ENCODE measurements at regions not wholly inside any gene's neighbourhood (a gene's known extent, or its start where the extent isn't known, plus 50 kb on each side); places are given as distances from the start of the nearest gene placed in this dataset.

GRCh38 chr1:115893545-115893944 lies 52.6 kb upstream of the NHLH2 start:
- Mint-ChIP-seq H3K4me3 (no peak overlapping the region), H3K4me1 (ENCODE audit: low read depth) (no peaks in the 10 kb centered on the region), H3K36me3 (ENCODE audit: low read depth) (no peaks in the 10 kb centered on the region), H3K27ac (no peak overlapping the region), H3K9me3 (ENCODE audit: insufficient read depth) (no peaks in the 10 kb centered on the region), H3K27me3 (ENCODE audit: low read depth) (peaks cover 15% of the 10 kb centered on the region)
- ChIA-PET CTCF (no interaction called here), POLR2A (no interaction called here)
- DNase-seq (no peak), ATAC-seq (no peak)

- peaks cover 2% of the 10 kb centered on the region for H3K4me1 Mint-ChIP-seq (ENCODE audit: low read depth)
- H3K27ac Mint-ChIP-seq, result no peak overlapping the region
- ATAC-seq (no peak), DNase-seq (no peak)
- CTCF ChIA-PET, result no interaction called here
- POLR2A ChIA-PET, result no interaction called here
- H3K27me3 Mint-ChIP-seq (ENCODE audit: low read depth), result peaks cover 11% of the 10 kb centered on the region
- H3K9me3 Mint-ChIP-seq (ENCODE audit: insufficient read depth), result no peaks in the 10 kb centered on the region
- no peaks in the 10 kb centered on the region for H3K36me3 Mint-ChIP-seq (ENCODE audit: low read depth)
- H3K4me3 Mint-ChIP-seq, result no peak overlapping the region
Measured at GRCh38 chr1:115898020-115898419, 57.1 kb upstream of the NHLH2 start.

GRCh38 chr1:115900856-115901255 lies 59.9 kb upstream of the NHLH2 start:
- CTCF ChIA-PET, result interaction anchor here (1.1 kb wide), 1 partner anchor 93 kb away, joined by 3 read pairs; no protein-coding TSS in a partner anchor
- H3K36me3 Mint-ChIP-seq (ENCODE audit: low read depth), result no peaks in the 10 kb centered on the region
- H3K4me3 Mint-ChIP-seq, result no peak overlapping the region
- H3K9me3 Mint-ChIP-seq (ENCODE audit: insufficient read depth), result no peaks in the 10 kb centered on the region
- peaks cover 17% of the 10 kb centered on the region for H3K27me3 Mint-ChIP-seq (ENCODE audit: low read depth)
- no peak for ATAC-seq
- H3K27ac Mint-ChIP-seq, result no peak overlapping the region
- H3K4me1 Mint-ChIP-seq (ENCODE audit: low read depth), result peaks cover 2% of the 10 kb centered on the region
- POLR2A ChIA-PET, result no interaction called here
- DNase-seq, result no peak

DNA sequence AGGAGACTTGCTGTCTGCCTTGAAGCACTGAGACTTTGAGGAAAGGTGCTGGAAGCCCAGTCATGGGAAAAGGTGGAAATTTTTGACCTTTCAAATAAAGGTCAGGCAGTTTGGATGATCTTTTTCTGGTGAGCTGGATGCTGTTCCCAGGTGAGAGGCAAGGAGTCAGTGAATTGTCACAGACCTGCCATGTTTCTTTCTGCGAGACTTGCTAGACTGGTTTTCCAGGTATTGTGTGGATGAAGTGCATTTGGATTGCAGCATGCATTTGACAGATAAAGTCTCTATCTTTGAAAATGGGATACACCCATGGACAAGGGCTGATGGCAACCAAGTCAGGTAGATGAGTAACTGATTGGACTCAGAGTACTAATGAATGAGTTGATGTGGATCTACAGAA lies 65.7 kb upstream of the NHLH2 start:
- Mint-ChIP-seq H3K4me3 (no peak overlapping the region), H3K27me3 (ENCODE audit: low read depth) (peaks cover 6% of the 10 kb centered on the region), H3K36me3 (ENCODE audit: low read depth) (no peaks in the 10 kb centered on the region), H3K27ac (no peak overlapping the region), H3K4me1 (ENCODE audit: low read depth) (no peaks in the 10 kb centered on the region), H3K9me3 (ENCODE audit: insufficient read depth) (no peaks in the 10 kb centered on the region)
- no peak for DNase-seq
- ChIA-PET POLR2A (no interaction called here), CTCF (no interaction called here)
- no peak for ATAC-seq

- H3K4me3 Mint-ChIP-seq, result no peak overlapping the region
- no peaks in the 10 kb centered on the region for H3K4me1 Mint-ChIP-seq (ENCODE audit: low read depth)
- H3K9me3 Mint-ChIP-seq (ENCODE audit: insufficient read depth), result no peaks in the 10 kb centered on the region
- H3K27ac Mint-ChIP-seq, result no peak overlapping the region
- ATAC-seq (no peak), DNase-seq (no peak)
- peaks cover 6% of the 10 kb centered on the region for H3K27me3 Mint-ChIP-seq (ENCODE audit: low read depth)
- POLR2A ChIA-PET, result no interaction called here
- CTCF ChIA-PET, result no interaction called here
- no peaks in the 10 kb centered on the region for H3K36me3 Mint-ChIP-seq (ENCODE audit: low read depth)
Measured at GRCh38 chr1:115907092-115907491, 66.2 kb upstream of the NHLH2 start.

- POLR2A ChIA-PET, result no interaction called here
- CTCF ChIA-PET, result no interaction called here
- no peak overlapping the region for H3K4me3 Mint-ChIP-seq
- H3K27ac Mint-ChIP-seq, result no peak overlapping the region
- no peaks in the 10 kb centered on the region for H3K9me3 Mint-ChIP-seq (ENCODE audit: insufficient read depth)
- peaks cover 6% of the 10 kb centered on the region for H3K27me3 Mint-ChIP-seq (ENCODE audit: low read depth)
- DNase-seq (no peak), ATAC-seq (no peak)
- H3K36me3 Mint-ChIP-seq (ENCODE audit: low read depth), result no peaks in the 10 kb centered on the region
- no peaks in the 10 kb centered on the region for H3K4me1 Mint-ChIP-seq (ENCODE audit: low read depth)
Measured at GRCh38 chr1:115908565-115909274, 67.6 kb upstream of the SLC22A15 start.

DNA sequence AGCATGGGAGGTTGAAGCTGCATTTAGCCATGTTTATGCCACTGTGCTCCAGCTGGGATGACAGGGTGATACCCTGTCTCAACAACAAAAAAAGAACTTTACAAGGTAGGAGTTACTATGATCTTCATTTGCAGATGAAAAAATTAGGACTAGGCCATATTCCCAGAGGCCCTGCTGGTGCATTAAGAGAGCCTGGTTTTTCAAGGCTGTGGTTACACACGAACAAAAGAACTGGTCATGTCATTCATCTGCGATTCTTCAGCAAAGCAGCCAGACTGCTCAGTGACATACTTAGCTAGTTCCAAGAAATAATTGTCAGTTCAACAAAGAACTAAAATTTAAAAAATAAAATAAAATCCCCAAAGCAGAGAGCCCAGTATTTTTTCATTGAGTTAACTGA lies 66.1 kb upstream of the SLC22A15 start:
- Mint-ChIP-seq H3K27me3 (ENCODE audit: low read depth) (peaks cover 8% of the 10 kb centered on the region), H3K9me3 (ENCODE audit: insufficient read depth) (no peaks in the 10 kb centered on the region)
- CTCF ChIA-PET, result no interaction called here

DNA sequence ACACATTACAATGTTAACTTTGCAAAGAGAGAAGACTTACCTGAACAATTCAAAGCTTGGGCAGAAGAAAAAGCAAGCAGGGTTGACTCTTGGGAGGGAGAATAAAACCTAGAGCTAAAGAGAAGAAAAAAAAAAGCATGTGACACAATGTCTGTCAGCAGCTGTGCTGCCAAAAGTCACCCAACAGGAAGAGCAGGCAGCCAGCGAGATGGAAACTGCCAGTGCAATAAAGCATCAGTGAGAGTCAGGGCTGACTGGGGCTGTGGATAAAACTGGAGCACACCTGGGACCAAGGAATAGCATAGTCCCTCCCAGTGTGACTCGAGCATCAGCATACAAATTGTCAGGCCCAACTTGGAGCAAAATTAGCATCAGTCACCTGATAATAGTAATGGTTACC lies 65.0 kb upstream of the SLC22A15 start:
- ChIA-PET CTCF (no interaction called here), POLR2A (no interaction called here)
- Mint-ChIP-seq H3K27ac (no peak overlapping the region), H3K4me3 (no peak overlapping the region), H3K36me3 (ENCODE audit: low read depth) (no peaks in the 10 kb centered on the region), H3K27me3 (ENCODE audit: low read depth) (peaks cover 2% of the 10 kb centered on the region), H3K4me1 (ENCODE audit: low read depth) (no peaks in the 10 kb centered on the region), H3K9me3 (ENCODE audit: insufficient read depth) (no peaks in the 10 kb centered on the region)
- no peak for DNase-seq
- ATAC-seq, result no peak

More for the DNA sequence above, 66.1 kb upstream of the SLC22A15 start:
- POLR2A ChIA-PET, result interaction anchor here (0.6 kb wide), 1 partner anchor 28 kb away, joined by 4 read pairs; no protein-coding TSS in a partner anchor
- Mint-ChIP-seq H3K4me3 (no peak overlapping the region), H3K27ac (no peak overlapping the region), H3K36me3 (ENCODE audit: low read depth) (no peaks in the 10 kb centered on the region), H3K4me1 (ENCODE audit: low read depth) (no peaks in the 10 kb centered on the region)
- DNase-seq (no peak), ATAC-seq (no peak)

- no peaks in the 10 kb centered on the region for H3K4me1 Mint-ChIP-seq (ENCODE audit: low read depth)
- H3K4me3 Mint-ChIP-seq, result no peak overlapping the region
- no peak for ATAC-seq
- no peaks in the 10 kb centered on the region for H3K9me3 Mint-ChIP-seq (ENCODE audit: insufficient read depth)
- POLR2A ChIA-PET, result interaction anchor here (0.6 kb wide), 1 partner anchor 153 kb away, joined by 3 read pairs; no protein-coding TSS in a partner anchor
- no peaks in the 10 kb centered on the region for H3K36me3 Mint-ChIP-seq (ENCODE audit: low read depth)
- no peak overlapping the region for H3K27ac Mint-ChIP-seq
- CTCF ChIA-PET, result no interaction called here
- DNase-seq, result no peak
- peaks cover 2% of the 10 kb centered on the region for H3K27me3 Mint-ChIP-seq (ENCODE audit: low read depth)
Measured at GRCh38 chr1:115912116-115912515, 64.2 kb upstream of the SLC22A15 start.

DNA sequence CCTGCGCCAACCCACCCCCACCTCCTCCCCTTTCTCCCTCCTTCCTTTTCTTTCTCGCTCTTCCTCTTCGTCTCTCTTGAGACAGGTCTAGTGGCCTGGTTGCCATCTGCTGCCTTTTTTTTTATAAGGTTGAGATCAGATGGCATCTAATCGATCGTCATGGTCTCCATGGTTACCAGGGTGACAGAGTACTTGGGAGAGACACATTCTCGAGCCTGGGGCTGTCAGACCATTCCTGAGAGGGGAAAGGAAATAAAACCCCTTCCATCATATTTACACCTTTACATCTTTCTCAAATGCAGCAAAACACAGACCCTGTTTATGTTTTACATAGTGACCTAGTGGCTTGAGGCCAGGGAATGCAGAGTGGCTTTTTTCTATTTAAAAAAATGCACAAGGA lies 53.5 kb upstream of the SLC22A15 start:
- Mint-ChIP-seq H3K36me3 (ENCODE audit: low read depth) (no peaks in the 10 kb centered on the region), H3K27ac (no peak overlapping the region), H3K4me3 (no peak overlapping the region), H3K27me3 (ENCODE audit: low read depth) (peaks cover 16% of the 10 kb centered on the region), H3K4me1 (ENCODE audit: low read depth) (peaks cover 6% of the 10 kb centered on the region), H3K9me3 (ENCODE audit: insufficient read depth) (no peaks in the 10 kb centered on the region)
- CTCF ChIA-PET, result no interaction called here
- POLR2A ChIA-PET, result interaction anchor here (0.6 kb wide), 1 partner anchor 1061 kb away, joined by 3 read pairs; no protein-coding TSS in a partner anchor
- DNase-seq, result no peak
- ATAC-seq, result no peak

- Mint-ChIP-seq H3K27ac (no peak overlapping the region), H3K4me3 (no peak overlapping the region), H3K4me1 (ENCODE audit: low read depth) (peaks cover 6% of the 10 kb centered on the region), H3K36me3 (ENCODE audit: low read depth) (no peaks in the 10 kb centered on the region), H3K27me3 (ENCODE audit: low read depth) (peaks cover 17% of the 10 kb centered on the region), H3K9me3 (ENCODE audit: insufficient read depth) (no peaks in the 10 kb centered on the region)
- CTCF ChIA-PET, result no interaction called here
- ATAC-seq (no peak), DNase-seq (no peak)
- POLR2A ChIA-PET, result no interaction called here
Measured at GRCh38 chr1:115924770-115925169, 51.5 kb upstream of the SLC22A15 start.

- DNase-seq (no peak), ATAC-seq (no peak)
- POLR2A ChIA-PET, result no interaction called here
- Mint-ChIP-seq H3K4me3 (no peak overlapping the region), H3K4me1 (ENCODE audit: low read depth) (peaks cover 6% of the 10 kb centered on the region), H3K9me3 (ENCODE audit: insufficient read depth) (no peaks in the 10 kb centered on the region), H3K36me3 (ENCODE audit: low read depth) (no peaks in the 10 kb centered on the region), H3K27ac (no peak overlapping the region), H3K27me3 (ENCODE audit: low read depth) (peaks cover 17% of the 10 kb centered on the region)
- CTCF ChIA-PET, result interaction anchor here (0.7 to 2.0 kb wide), 2 partner anchors 56 to 94 kb away, joined by 3 to 5 read pairs; no protein-coding TSS in a partner anchor
Measured at GRCh38 chr1:115925467-115925866, 50.8 kb upstream of the SLC22A15 start.

All from activated CD8-positive, alpha-beta T cell treated with anti-CD3 and anti-CD28 coated beads, Interleukin-2, amount 10 ng/mL, durations not matched to agents 7 days and 5 days (primary cell).